NT2/D1 (cell line): ENCODE measurements at regions not wholly inside any gene's neighbourhood (a gene's known extent, or its start where the extent isn't known, plus 50 kb on each side); places are given as distances from the start of the nearest gene placed in this dataset.

Source experiments
- YY1 ChIP-seq: IDR thresholded peaks from 2 replicates; pipeline ENCODE4 v1.6.1; 2011; ENCODE audit not compliant: insufficient read length, insufficient read depth
- ZNF274 ChIP-seq: IDR thresholded peaks from 2 replicates; pipeline ENCODE4 v1.6.1; 2011; ENCODE audit warnings: mild to moderate bottlenecking, low read depth, low read length

- no peak for TF ChIP-seq ZNF274
- no peak for TF ChIP-seq YY1
Observed at GRCh38 chr11:116217441-116217840, 555.3 kb downstream of the BUD13 start.
